ENCODE measurements at regions not wholly inside any gene's neighbourhood (a gene's known extent, or its start where the extent isn't known, plus 50 kb on each side); places are given as distances from the start of the nearest gene placed in this dataset.

- Mint-ChIP-seq H3K4me1 (ENCODE audit: low read depth) (peaks cover 43% of the 10 kb centered on the region), H3K27ac (peak overlapping the region; percentile 3), H3K4me3 (no peak overlapping the region), H3K36me3 (ENCODE audit: low read depth) (no peaks in the 10 kb centered on the region), H3K9me3 (peaks cover 4% of the 10 kb centered on the region), H3K27me3 (no peaks in the 10 kb centered on the region)
- ATAC-seq (no peak), DNase-seq (no peak)
- ChIA-PET CTCF (interaction anchor here (1.0 to 1.5 kb wide), 2 partner anchors 233 to 308 kb away, joined by 3 to 4 read pairs; no protein-coding TSS in a partner anchor), POLR2A (no interaction called here)
- intact Hi-C loops (cut with micrococcal nuclease): loop anchor here (10.0 kb wide), 1 partner anchor 160 kb away; no protein-coding TSS in a partner anchor
- no peak for TF ChIP-seq CTCF (IDR thresholded peaks at IDR 0.05)
Observed at GRCh38 chrX:13254870-13255269, 65.0 kb downstream of the ATXN3L start.

- H3K9me3 Mint-ChIP-seq: peaks cover 4% of the 10 kb centered on the region
- intact Hi-C loops (cut with micrococcal nuclease): loop anchor here (10.0 kb wide), 1 partner anchor 159 kb away; no protein-coding TSS in a partner anchor
- peak; percentile 69 for ATAC-seq
- no peaks in the 10 kb centered on the region for H3K27me3 Mint-ChIP-seq
- no peaks in the 10 kb centered on the region for H3K36me3 Mint-ChIP-seq (ENCODE audit: low read depth)
- no peak overlapping the region for H3K4me3 Mint-ChIP-seq
- ChIA-PET POLR2A (no interaction called here), CTCF (interaction anchor here (1.0 to 1.5 kb wide), 2 partner anchors 234 to 307 kb away, joined by 3 to 4 read pairs; no protein-coding TSS in a partner anchor)
- H3K27ac Mint-ChIP-seq: peak overlapping the region; percentile 46
- TF ChIP-seq CTCF (IDR thresholded peaks at IDR 0.05): no peak
- peak; percentile 32 for DNase-seq
- peaks cover 43% of the 10 kb centered on the region for H3K4me1 Mint-ChIP-seq (ENCODE audit: low read depth)
Observed at GRCh38 chrX:13254076-13254785, 65.6 kb downstream of the ATXN3L start.

- peaks cover 43% of the 10 kb centered on the region for H3K4me1 Mint-ChIP-seq (ENCODE audit: low read depth)
- no peak for DNase-seq
Observed at GRCh38 chrX:13253223-13253622, 66.6 kb downstream of the ATXN3L start.

GRCh38 chrX:13252726-13253125, 67.1 kb downstream of the ATXN3L start:
- no peak for DNase-seq
- Mint-ChIP-seq H3K36me3 (ENCODE audit: low read depth) (no peaks in the 10 kb centered on the region), H3K4me1 (ENCODE audit: low read depth) (peaks cover 42% of the 10 kb centered on the region), H3K4me3 (no peak overlapping the region), H3K27me3 (no peaks in the 10 kb centered on the region), H3K27ac (no peak overlapping the region), H3K9me3 (peaks cover 4% of the 10 kb centered on the region)
- intact Hi-C loops (cut with micrococcal nuclease): loop anchor here (10.0 kb wide), 1 partner anchor 158 kb away; no protein-coding TSS in a partner anchor
- no peak for TF ChIP-seq CTCF (IDR thresholded peaks at IDR 0.05)
- CTCF ChIA-PET: no interaction called here
- ATAC-seq: no peak
- POLR2A ChIA-PET: interaction anchor here (0.6 kb wide), 1 partner anchor 12 kb away, joined by 3 read pairs; no protein-coding TSS in a partner anchor

More at GRCh38 chrX:13253223-13253622, 66.6 kb downstream of the ATXN3L start:
- Mint-ChIP-seq H3K27ac (no peak overlapping the region), H3K36me3 (ENCODE audit: low read depth) (no peaks in the 10 kb centered on the region), H3K9me3 (peaks cover 4% of the 10 kb centered on the region), H3K27me3 (no peaks in the 10 kb centered on the region), H3K4me3 (no peak overlapping the region)
- intact Hi-C loops (cut with micrococcal nuclease): loop anchor here (10.0 kb wide), 1 partner anchor 158 kb away; no protein-coding TSS in a partner anchor
- TF ChIP-seq CTCF (IDR thresholded peaks at IDR 0.05): no peak
- ChIA-PET CTCF (no interaction called here), POLR2A (interaction anchor here (0.6 kb wide), 1 partner anchor 11 kb away, joined by 3 read pairs; no protein-coding TSS in a partner anchor)
- ATAC-seq: no peak
